GM21825 (cell line): ENCODE measurements at regions not wholly inside any gene's neighbourhood (a gene's known extent, or its start where the extent isn't known, plus 50 kb on each side); places are given as distances from the start of the nearest gene placed in this dataset.

Source experiments
- ATAC-seq: cut with Tn5 transposase; IDR thresholded peaks from one replicate; pipeline ENCODE4 v1.9.1; 2021; ENCODE audit warnings: mild to moderate bottlenecking, moderate library complexity; ENCODE audit not compliant: unreplicated experiment

DNA sequence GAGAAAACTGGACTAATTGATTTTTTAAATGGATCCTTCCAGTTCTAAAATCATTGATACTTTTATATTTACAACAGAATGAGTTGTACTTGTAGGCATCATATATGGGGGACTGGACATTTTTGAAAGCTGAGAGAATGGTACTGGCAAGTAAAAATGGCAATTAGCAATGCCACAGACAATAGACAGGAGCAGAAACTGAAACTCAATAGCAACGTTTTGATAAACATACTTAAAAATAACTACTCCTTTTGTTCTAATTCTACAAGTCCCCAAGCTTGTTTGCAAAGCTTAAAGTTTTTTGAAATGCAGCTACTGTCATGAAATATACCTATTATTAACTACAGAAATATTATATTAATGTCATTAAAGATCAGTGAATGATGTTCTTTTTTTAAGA is 52.8 kb upstream of the FBXL7 start:
- ATAC-seq = no peak

GRCh38 chr5:15446552-15446951 is 53.4 kb upstream of the FBXL7 start:
- ATAC-seq = no peak

- no peak for ATAC-seq
These were observed 57.8 kb upstream of the FBXL7 start for GRCh38 chr5:15442193-15442570.

DNA sequence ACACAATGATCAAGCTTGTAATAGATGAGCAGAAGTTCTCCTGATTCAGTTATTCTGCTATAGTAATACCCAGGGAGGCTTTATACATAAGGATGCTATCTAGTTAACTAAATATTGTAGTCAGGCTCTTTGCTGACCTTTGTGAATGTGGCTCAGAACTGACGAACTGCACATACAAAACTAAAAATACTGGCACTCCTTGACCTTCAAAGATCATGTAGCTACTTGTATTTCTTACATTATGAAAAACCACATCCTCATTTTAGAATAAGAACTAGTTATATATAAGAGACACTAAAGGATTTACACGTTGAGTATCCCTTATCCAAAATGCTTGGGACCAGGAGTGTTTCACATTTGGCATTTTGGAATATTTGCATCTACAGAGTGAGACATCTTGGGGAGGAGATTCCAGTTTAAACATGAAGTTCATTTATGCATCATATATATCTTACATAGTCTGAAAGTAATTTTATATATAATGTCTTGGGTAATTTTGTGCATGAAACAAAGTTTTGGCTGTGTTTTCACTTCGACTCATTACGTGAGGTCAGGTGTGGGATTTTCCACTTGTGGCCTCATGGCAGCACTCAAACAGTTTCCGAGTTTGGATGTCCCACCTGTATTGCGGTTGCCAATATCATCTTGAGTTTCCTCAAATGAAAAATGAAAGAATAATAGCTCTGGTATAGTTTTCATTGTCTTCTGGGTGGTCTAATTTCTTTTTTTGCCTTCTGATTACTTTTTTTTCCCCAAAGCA is 58.4 kb upstream of the FBXL7 start:
- ATAC-seq = no peak

DNA sequence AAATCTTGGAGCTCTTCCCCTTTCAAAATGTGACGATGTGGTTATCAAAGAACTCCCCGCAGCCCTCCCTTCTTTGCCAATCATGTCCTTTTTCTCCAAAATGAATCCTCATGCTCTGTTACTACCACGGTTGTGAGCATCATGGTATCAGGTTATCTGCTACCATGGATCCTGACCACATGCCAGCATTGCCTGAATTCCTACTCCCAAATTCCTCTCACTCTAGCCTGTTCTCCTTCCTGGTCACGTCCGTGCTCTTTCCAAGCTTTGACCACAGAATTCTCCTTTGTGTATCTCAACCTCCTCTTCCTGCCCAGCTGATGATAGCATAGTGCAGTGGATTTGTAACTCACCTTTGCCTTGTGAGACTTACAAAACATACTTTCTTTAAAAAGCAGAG is 59.5 kb upstream of the FBXL7 start:
- no peak for ATAC-seq

DNA sequence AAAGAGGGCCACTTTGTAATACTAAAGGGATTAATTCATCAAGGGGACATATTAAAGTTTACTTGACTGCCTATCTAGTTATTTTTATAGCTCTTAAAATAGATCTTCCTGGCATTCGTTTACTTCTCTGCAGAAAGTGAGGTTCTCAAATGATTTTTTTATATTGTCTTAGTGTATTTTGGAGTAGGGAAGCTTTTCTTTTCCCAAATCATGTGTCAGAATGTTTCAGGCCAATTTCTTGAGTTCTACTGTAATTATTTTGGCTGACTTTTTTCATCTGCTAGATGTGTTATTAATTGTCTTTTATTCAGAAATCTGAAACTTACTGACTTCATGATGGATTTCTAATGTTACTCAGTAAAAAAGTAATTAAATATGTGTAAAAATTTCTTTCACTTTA is 60.2 kb upstream of the FBXL7 start:
- no peak for ATAC-seq

GRCh38 chr5:15433709-15434108 is 66.3 kb upstream of the FBXL7 start:
- no peak for ATAC-seq

DNA sequence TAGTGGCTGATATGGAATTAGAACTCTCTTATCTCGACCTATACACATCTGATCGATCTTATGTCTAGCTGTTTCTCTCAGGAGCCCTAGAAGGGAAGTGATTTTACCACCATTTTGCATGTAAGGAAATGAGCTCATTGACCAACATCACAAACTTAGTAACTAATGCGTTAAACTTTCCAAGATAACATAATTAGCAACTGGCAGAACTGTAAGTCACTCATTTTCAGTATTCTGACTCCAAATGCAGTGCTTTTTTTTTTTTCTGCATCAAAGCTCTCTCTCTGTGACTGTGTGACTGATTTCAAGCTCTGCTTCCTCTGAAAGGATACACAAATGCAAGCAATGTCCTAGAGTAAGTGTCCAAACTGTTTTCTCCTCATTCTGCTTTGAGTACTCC is 68.1 kb upstream of the FBXL7 start:
- ATAC-seq = no peak

- ATAC-seq = no peak
These were observed 74.2 kb upstream of the FBXL7 start for GRCh38 chr5:15425766-15426165.

DNA sequence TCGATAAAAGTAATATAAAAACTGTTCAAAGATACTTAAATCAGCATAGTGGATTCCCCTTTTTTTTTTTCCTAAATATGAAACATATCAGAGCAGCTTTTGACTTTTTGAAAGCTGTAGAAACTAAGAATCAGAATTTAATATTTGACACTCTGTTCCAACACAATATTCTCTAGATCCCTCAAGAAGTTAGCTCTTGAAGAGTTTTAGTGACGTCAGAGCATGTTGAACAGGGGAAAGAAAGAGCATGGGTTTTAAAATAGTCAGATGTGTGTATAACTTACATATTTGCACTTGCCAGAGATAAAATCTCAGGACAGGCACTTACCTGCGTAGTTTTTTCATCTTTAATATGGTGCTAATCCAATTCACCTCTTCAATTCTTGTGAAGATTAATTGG is 75.2 kb upstream of the FBXL7 start:
- no peak for ATAC-seq

- ATAC-seq = no peak
These were observed 78.0 kb upstream of the FBXL7 start for GRCh38 chr5:15421921-15422412.

DNA sequence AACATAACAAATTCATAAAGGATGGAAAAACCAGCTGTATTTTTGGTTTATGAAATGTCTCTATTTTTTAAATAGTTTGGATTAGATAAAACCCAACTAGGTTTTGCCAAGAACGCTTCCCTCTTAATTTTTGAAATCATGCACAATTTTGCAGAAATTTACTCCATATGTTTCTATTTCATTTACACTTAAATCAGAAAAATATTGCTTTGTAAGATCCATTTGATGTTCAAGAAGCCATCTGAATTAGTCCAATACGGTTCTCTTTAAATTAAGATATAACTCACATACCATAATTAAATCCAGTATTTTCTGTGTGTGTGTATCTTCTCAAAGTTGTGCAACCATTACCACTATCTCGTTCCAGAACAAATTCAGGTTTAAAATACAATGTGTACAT is 78.6 kb upstream of the FBXL7 start:
- no peak for ATAC-seq

DNA sequence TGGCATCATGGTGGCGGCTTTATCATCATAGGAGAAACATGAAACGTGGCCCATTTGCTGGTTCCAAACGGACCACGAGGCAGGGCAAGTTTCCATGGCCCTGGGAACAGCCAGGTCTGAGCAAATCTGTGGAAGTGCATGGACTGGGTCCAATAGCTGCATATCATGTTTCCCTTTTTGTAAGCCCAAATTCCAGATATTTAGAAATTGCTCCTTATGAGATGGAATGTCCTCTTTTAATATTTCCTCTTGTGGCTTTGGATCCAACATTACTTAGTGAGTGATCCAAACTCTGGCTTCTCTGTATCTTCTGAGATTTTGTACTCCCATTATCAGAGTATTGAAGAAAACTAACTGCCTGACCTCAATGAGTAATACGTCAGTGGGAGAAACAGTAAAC is 79.8 kb upstream of the FBXL7 start:
- ATAC-seq = no peak

- no peak for ATAC-seq
These were observed 82.8 kb upstream of the FBXL7 start for GRCh38 chr5:15417156-15417555.

- ATAC-seq = no peak
These were observed 93.5 kb upstream of the FBXL7 start for GRCh38 chr5:15406478-15406877.

- ATAC-seq = no peak
These were observed 106.8 kb upstream of the FBXL7 start for GRCh38 chr5:15393146-15393545.

DNA sequence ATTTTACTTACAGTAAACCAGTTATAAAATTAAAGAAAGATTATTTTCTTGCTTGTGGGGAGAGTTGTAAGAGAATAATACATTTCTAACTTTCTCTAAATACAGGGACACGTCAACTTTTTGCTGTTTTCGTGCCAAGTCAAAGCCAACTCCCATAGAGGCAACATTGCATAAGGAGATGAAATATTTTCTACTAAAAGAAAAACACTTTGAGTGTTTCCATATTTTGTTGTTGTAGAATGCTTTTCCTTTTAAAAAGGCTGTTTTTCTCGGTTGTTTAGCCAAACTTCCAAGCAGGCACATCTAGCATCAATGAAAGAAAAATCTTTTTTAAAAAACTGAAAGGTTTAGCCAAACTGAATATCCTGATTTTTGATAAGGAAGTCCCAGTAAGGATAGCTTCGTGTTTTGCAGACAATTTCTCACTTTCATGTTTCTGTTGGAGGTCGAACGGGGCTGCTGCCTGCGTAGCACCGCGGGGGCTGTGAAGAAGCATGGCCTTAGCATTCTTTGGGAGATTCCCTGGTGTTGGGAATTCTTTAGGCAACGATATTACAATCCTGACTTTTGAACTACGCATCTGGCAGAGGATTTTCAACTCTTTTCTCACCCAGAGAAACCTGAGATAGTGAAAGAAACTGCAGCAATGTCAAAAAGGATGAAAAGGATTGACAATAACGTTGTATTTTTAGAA is 108.1 kb upstream of the FBXL7 start:
- ATAC-seq = no peak

DNA sequence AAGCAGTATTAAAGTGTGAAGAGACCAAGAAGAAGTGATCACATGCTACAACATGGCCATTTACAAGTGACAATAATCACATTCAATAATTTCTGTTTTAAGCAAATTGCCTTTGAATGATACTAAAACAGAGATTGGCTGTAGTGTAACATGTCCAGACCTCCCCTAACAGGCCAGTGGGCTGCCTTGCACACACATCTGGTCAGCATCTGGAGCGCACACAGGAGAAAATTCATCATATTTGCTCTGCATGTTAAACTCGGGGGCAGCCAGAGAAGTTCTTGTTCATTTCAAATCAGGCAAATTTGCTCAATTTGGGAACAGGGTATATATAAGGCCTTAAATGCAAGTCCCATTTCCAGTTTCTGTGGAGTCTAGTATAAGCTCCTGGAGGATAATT is 111.1 kb upstream of the FBXL7 start:
- no peak for ATAC-seq

DNA sequence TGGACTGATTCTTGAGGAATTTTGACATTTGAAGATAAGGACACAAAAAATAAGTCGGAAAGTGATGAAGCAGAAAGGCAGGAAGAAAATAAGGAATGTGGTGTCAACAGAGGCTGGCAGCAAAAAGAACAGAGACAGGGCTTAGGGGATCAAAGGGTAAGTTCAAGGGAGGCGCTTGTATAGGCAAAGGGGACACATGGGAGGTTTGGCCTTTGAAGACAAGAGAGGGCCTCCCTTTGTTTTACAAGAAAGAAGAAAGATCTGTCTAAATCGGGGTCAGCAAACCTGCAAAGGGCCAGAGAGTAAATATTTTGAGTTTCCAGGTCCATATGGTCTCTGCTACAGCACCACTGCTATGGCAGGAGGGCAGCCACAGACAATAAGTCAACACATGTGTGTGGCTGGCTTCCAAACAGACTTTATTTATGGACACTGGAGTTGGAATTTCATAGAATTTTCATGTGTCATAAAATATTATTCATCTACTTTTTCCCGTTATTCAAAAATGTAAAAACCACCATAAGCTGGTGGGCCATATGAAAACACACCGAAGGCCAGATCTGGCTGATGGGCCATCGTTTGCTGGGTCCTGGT is 112.0 kb upstream of the FBXL7 start:
- ATAC-seq = no peak

- ATAC-seq = no peak
These were observed 113.9 kb upstream of the FBXL7 start for GRCh38 chr5:15386122-15386521.

DNA sequence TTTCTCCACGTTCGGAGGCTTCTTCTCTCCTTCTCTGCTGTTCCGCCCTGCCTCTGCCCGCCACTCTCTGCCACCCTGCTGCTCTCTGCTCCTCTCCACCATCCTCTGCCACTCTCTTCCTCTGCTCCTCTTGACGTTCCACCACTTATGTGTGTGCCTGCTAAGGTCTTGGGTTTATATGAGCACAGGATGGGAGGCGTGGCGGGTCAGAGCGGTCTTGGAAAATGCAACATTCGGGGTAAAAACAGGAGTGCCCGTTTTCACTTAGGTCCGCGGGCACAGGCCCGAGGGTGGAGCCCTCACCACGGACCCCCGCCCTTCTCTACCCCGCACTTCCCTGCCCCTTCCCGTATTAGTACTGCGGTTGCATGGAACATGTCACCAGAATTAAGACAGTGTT is 114.4 kb upstream of the FBXL7 start:
- no peak for ATAC-seq

GRCh38 chr5:15385037-15385436 is 114.9 kb upstream of the FBXL7 start:
- no peak for ATAC-seq
